CD4-positive, alpha-beta T cell (primary cell): ENCODE measurements at regions not wholly inside any gene's neighbourhood (a gene's known extent, or its start where the extent isn't known, plus 50 kb on each side); places are given as distances from the start of the nearest gene placed in this dataset.

ENCODE experiments used
- ATAC-seq: fragments of 200-7000 bp; cut with Tn5 transposase; one replicate; pipeline ENCODE4 v1.10.0; 2022; ENCODE audit warnings: mild to moderate bottlenecking; ENCODE audit not compliant: poor library complexity
- CTCF ChIA-PET: fragments of 350-600 bp; sonication (Branson Sonifier 250); formaldehyde crosslinking; loops from one replicate; lab custom pipeline; 2021; ENCODE audit warnings: antibody characterized with exemption, inconsistent platforms; lab: Charles Lee
- POLR2A ChIA-PET: fragments of 350-600 bp; sonication (Branson Sonifier 250); formaldehyde crosslinking; loops from one replicate; lab custom pipeline; 2021; ENCODE audit warnings: antibody characterized with exemption, inconsistent platforms; lab: Charles Lee
- DNase-seq, 14 experiments: peaks; one replicate each; pipeline ENCODE4 v3.0.0-alpha.2; 2013 to 2020; ENCODE audit warnings: mixed read lengths in 2 of 14
- H3K27ac ChIP-seq, 2 donors: one replicate each; pipeline versions ENCODE4 v1.5.1 to v1.7.0; 2013; ENCODE audit warnings: low read length in 2 of 2, low read depth in 1 of 2, mild to moderate bottlenecking in 1 of 2
- H3K27me3 ChIP-seq, 2 experiments: 1 replicate in 1 of 2; 2 replicates in 1 of 2; pipeline versions ENCODE4 v1.6.1 to v1.7.0; 2013; ENCODE audit warnings: low read length in 2 of 2, control low read depth in 1 of 2, mild to moderate bottlenecking in 1 of 2, moderate library complexity in 1 of 2; ENCODE audit not compliant: insufficient read depth in 2 of 2, control insufficient read depth in 1 of 2
- H3K36me3 ChIP-seq: one replicate; pipeline ENCODE4 v1.6.1; 2013; ENCODE audit warnings: low read length, control low read depth; ENCODE audit not compliant: insufficient read depth
- H3K4me1 ChIP-seq: one replicate; pipeline ENCODE4 v1.6.1; 2013; ENCODE audit warnings: low read length, control low read depth; ENCODE audit not compliant: insufficient read depth
- H3K4me3 ChIP-seq: one replicate; pipeline ENCODE4 v1.5.1; 2013; ENCODE audit warnings: mild to moderate bottlenecking, low read length, moderate library complexity
- H3K9me3 ChIP-seq, 2 experiments: 1 replicate in 1 of 2; 2 replicates in 1 of 2; pipeline versions ENCODE4 v1.6.1 to v1.7.0; 2013; ENCODE audit warnings: low read length in 2 of 2, mild to moderate bottlenecking in 2 of 2, control low read depth in 1 of 2, moderate library complexity in 1 of 2; ENCODE audit not compliant: control insufficient read depth in 1 of 2, insufficient read depth in 1 of 2
- H3K27ac Mint-ChIP-seq: one replicate; pipeline ENCODE4 v1.8.0; 2020; ENCODE audit warnings: mixed read lengths
- H3K27me3 Mint-ChIP-seq: one replicate; pipeline ENCODE4 v1.8.0; 2021; ENCODE audit warnings: mixed read lengths
- H3K36me3 Mint-ChIP-seq: one replicate; pipeline ENCODE4 v1.8.0; 2021; ENCODE audit warnings: low read depth, mixed read lengths
- H3K4me1 Mint-ChIP-seq: one replicate; pipeline ENCODE4 v1.8.0; 2021; ENCODE audit warnings: low read depth, mixed read lengths
- H3K4me3 Mint-ChIP-seq: one replicate; pipeline ENCODE4 v1.8.0; 2020; ENCODE audit warnings: mild to moderate bottlenecking, mixed read lengths
- H3K9me3 Mint-ChIP-seq: one replicate; pipeline ENCODE4 v1.8.0; 2020; ENCODE audit warnings: mixed read lengths
- intact Hi-C, 2 experiments: fragments of 100-400 bp; cut with DNase I in 1 of 2; cut with micrococcal nuclease in 1 of 2; formaldehyde crosslinking; loops; one replicate each; pipeline versions ENCODE4 v1.15.1 to v1.9.0; 2023 to 2025; cut with DNase I, micrococcal nuclease
- TF ChIP-seq, protein P1 (sequence below): fragments of 200-600 bp; IDR thresholded peaks from one replicate; pipeline ENCODE4 v1.8.0; 2022; ENCODE audit warnings: antibody characterized with exemption, mild to moderate bottlenecking

- no peak overlapping the region for H3K27ac ChIP-seq
- ATAC-seq (no peak), DNase-seq (no peak)
- peaks cover 30% of the 10 kb centered on the region for H3K27me3 Mint-ChIP-seq
- ChIA-PET POLR2A (no interaction called here), CTCF (no interaction called here)
- H3K36me3 Mint-ChIP-seq, result no peaks in the 10 kb centered on the region
- H3K4me1 Mint-ChIP-seq, result no peaks in the 10 kb centered on the region
- intact Hi-C loops, result no loop called here
- no peak overlapping the region for H3K4me3 ChIP-seq
- H3K27ac Mint-ChIP-seq, result no peak overlapping the region
- no peaks in the 10 kb centered on the region for H3K36me3 ChIP-seq
- H3K9me3 ChIP-seq, result no peaks in the 10 kb centered on the region
- TF ChIP-seq, protein P1, sequence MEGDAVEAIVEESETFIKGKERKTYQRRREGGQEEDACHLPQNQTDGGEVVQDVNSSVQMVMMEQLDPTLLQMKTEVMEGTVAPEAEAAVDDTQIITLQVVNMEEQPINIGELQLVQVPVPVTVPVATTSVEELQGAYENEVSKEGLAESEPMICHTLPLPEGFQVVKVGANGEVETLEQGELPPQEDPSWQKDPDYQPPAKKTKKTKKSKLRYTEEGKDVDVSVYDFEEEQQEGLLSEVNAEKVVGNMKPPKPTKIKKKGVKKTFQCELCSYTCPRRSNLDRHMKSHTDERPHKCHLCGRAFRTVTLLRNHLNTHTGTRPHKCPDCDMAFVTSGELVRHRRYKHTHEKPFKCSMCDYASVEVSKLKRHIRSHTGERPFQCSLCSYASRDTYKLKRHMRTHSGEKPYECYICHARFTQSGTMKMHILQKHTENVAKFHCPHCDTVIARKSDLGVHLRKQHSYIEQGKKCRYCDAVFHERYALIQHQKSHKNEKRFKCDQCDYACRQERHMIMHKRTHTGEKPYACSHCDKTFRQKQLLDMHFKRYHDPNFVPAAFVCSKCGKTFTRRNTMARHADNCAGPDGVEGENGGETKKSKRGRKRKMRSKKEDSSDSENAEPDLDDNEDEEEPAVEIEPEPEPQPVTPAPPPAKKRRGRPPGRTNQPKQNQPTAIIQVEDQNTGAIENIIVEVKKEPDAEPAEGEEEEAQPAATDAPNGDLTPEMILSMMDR, result no peak
- no peak overlapping the region for H3K4me3 Mint-ChIP-seq
- H3K4me1 ChIP-seq, result no peaks in the 10 kb centered on the region
- no peaks in the 10 kb centered on the region for H3K9me3 Mint-ChIP-seq
- H3K27me3 ChIP-seq, result peaks cover 0 to 3% of the 10 kb centered on the region in 2 experiments
These were observed 135.0 kb downstream of the SP3 start for GRCh38 chr2:173830170-173830569.

- TF ChIP-seq, protein P1, result no peak
- Histone ChIP-seq H3K36me3 (no peaks in the 10 kb centered on the region), H3K4me1 (no peaks in the 10 kb centered on the region), H3K27ac (no peak overlapping the region), H3K4me3 (no peak overlapping the region), H3K9me3 (no peaks in the 10 kb centered on the region), H3K27me3 (peaks cover 0 to 3% of the 10 kb centered on the region in 2 experiments)
- Mint-ChIP-seq H3K36me3 (no peaks in the 10 kb centered on the region), H3K27me3 (peaks cover 30% of the 10 kb centered on the region), H3K9me3 (no peaks in the 10 kb centered on the region), H3K27ac (no peak overlapping the region), H3K4me1 (no peaks in the 10 kb centered on the region), H3K4me3 (no peak overlapping the region)
- no peak for DNase-seq
- intact Hi-C loops, result no loop called here
- POLR2A ChIA-PET, result no interaction called here
- CTCF ChIA-PET, result no interaction called here
- no peak for ATAC-seq
These were observed 133.6 kb downstream of the SP3 start for GRCh38 chr2:173831312-173832229.

GRCh38 chr2:173834141-173834540, 131.0 kb downstream of the SP3 start:
- CTCF ChIA-PET, result interaction anchor here (1.1 kb wide), 1 partner anchor 14 kb away, joined by 3 read pairs; no protein-coding TSS in a partner anchor
- Mint-ChIP-seq H3K36me3 (no peaks in the 10 kb centered on the region), H3K27me3 (peaks cover 24% of the 10 kb centered on the region), H3K9me3 (no peaks in the 10 kb centered on the region), H3K27ac (no peak overlapping the region), H3K4me1 (no peaks in the 10 kb centered on the region), H3K4me3 (no peak overlapping the region)
- POLR2A ChIA-PET, result no interaction called here
- DNase-seq (no peak), ATAC-seq (no peak)
- H3K27ac ChIP-seq, result no peak overlapping the region
- H3K4me1 ChIP-seq, result no peaks in the 10 kb centered on the region
- TF ChIP-seq, protein P1, result no peak
- intact Hi-C loops, result no loop called here
- no peak overlapping the region for H3K4me3 ChIP-seq
- H3K9me3 ChIP-seq, result no peaks in the 10 kb centered on the region
- no peaks in the 10 kb centered on the region for H3K36me3 ChIP-seq
- H3K27me3 ChIP-seq, result peaks cover 0 to 3% of the 10 kb centered on the region in 2 experiments
